Liver (tissue), 8 donors: ENCODE measurements at regions not wholly inside any gene's neighbourhood (a gene's known extent, or its start where the extent isn't known, plus 50 kb on each side); places are given as distances from the start of the nearest gene placed in this dataset.

ENCODE experiments used
- DNase-seq: peaks from one replicate; pipeline ENCODE4 v3.0.0-alpha.2; 2017; ENCODE audit warnings: low spot score
- H3K27ac ChIP-seq, 2 donors: one replicate each; pipeline ENCODE4 v1.7.0; 2013; ENCODE audit warnings: inconsistent platforms in 2 of 2, low read length in 2 of 2, control low read depth in 1 of 2, low read depth in 1 of 2, mild to moderate bottlenecking in 1 of 2
- H3K27me3 ChIP-seq, 4 donors: one replicate each; pipeline versions ENCODE4 v1.6.1 to v1.7.0; 2013; ENCODE audit warnings: low read length in 3 of 4, inconsistent platforms in 1 of 4, mild to moderate bottlenecking in 1 of 4, moderate library complexity in 1 of 4; ENCODE audit not compliant: control insufficient read depth in 4 of 4, insufficient read depth in 4 of 4
- H3K36me3 ChIP-seq, 4 donors: one replicate each; pipeline versions ENCODE4 v1.6.1 to v1.7.0; 2013; ENCODE audit warnings: low read length in 3 of 4, mild to moderate bottlenecking in 3 of 4, low read depth in 1 of 4, moderate library complexity in 1 of 4; ENCODE audit not compliant: control insufficient read depth in 4 of 4, insufficient read depth in 3 of 4
- H3K4me1 ChIP-seq, 4 donors: one replicate each; pipeline versions ENCODE4 v1.6.1 to v1.7.0; 2013; ENCODE audit warnings: low read length in 3 of 4, mild to moderate bottlenecking in 3 of 4, moderate library complexity in 1 of 4; ENCODE audit not compliant: control insufficient read depth in 4 of 4, insufficient read depth in 4 of 4
- H3K4me3 ChIP-seq, 3 donors: one replicate each; pipeline versions ENCODE4 v1.6.1 to v1.7.0; 2013; ENCODE audit warnings: low read length in 3 of 3, control low read depth in 1 of 3, low read depth in 1 of 3, mild to moderate bottlenecking in 1 of 3
- H3K9ac ChIP-seq, 2 donors: one replicate each; pipeline ENCODE4 v1.7.0; 2013; ENCODE audit warnings: low read length in 2 of 2, mild to moderate bottlenecking in 2 of 2, moderate library complexity in 2 of 2, control low read depth in 1 of 2, low read depth in 1 of 2
- H3K9me3 ChIP-seq, 4 donors: one replicate each; pipeline versions ENCODE4 v1.6.1 to v1.7.0; 2013; ENCODE audit warnings: low read length in 3 of 4; ENCODE audit not compliant: control insufficient read depth in 4 of 4
- EGR1 ChIP-seq, 2 donors: IDR thresholded peaks; 2 replicates each; pipeline ENCODE4 v1.6.1; 2016 to 2018; ENCODE audit warnings: antibody characterized with exemption in 2 of 2, low read depth in 2 of 2
- HNF4G ChIP-seq: IDR thresholded peaks from 2 replicates; pipeline ENCODE4 v1.6.1; 2016; ENCODE audit warnings: antibody characterized with exemption
- NR2F2 ChIP-seq: IDR thresholded peaks from 2 replicates; pipeline ENCODE4 v1.6.1; 2016; ENCODE audit warnings: antibody characterized with exemption
- RXRA ChIP-seq, 2 donors: IDR thresholded peaks; 2 replicates each; pipeline ENCODE4 v1.6.1; 2017 to 2018; ENCODE audit warnings: antibody characterized with exemption in 2 of 2, mild to moderate bottlenecking in 1 of 2
- SP1 ChIP-seq: IDR thresholded peaks from 2 replicates; pipeline ENCODE4 v1.6.1; 2018; ENCODE audit warnings: antibody characterized with exemption, mild to moderate bottlenecking
- YY1 ChIP-seq: IDR thresholded peaks from 2 replicates; pipeline ENCODE4 v1.6.1; 2016; ENCODE audit warnings: antibody characterized with exemption, mild to moderate bottlenecking
- WGBS: extraction: QIAGEN DNeasy Blood & Tissue Kit; methylation state at CpG from one replicate; pipeline ENCODE4 v1.1.7; 2013; 5-methylcytosine and 5-hydroxymethylcytosine counted together
- TF ChIP-seq, protein P1 (sequence below): fragments of 150-350 bp; IDR thresholded peaks from 2 replicates; pipeline ENCODE4 v1.5.1; 2017; ENCODE audit warnings: improper control_type of control experiment, low read depth, low read length; ENCODE audit not compliant: missing input control
- TF ChIP-seq, protein P2 (sequence below): IDR thresholded peaks from 2 replicates; pipeline ENCODE4 v1.6.1; 2016; ENCODE audit warnings: antibody characterized with exemption
- TF ChIP-seq, protein P3 (sequence below): IDR thresholded peaks from 2 replicates; pipeline ENCODE4 v1.6.1; 2016; ENCODE audit warnings: antibody characterized with exemption, mild to moderate bottlenecking
- donor health status: healthy.
- donor health status: healthy.
- donor health status: healthy.
- donor health status: healthy.
- donor health status: healthy.

DNA sequence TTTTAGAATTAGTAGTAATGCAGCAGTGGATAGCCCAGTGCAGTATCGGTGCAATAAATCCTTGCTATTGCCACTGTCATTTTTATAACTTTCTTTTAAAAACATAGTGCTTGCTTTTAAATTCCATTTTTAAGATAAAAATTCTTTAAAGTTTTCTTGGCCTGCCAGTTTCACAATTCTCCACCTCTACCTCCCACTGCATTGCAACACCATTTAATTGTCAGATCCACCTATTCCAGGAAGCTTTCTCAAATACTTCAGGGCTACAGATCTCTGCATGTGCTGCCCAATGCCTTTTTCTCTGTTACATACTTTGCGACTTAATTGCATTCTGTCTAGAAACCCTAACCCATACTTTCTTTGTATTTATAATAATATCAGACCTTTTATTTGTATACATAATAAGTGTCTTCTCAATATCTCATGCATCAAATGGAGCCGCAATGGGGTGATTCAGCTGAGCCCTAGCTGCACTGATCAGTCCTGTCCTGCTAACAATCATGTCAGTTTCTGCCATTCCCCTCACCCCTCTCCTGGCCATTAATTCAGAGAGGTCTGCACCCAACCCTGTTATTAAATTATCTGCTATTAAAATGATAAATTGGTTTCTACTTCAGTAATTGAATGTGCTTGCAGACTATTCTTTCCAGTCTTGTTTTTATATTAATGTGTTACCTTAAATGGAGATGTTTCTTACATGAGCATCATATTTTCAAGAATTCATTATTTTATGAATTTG lies 193.1 kb downstream of the SLIT2 start:
- Histone ChIP-seq H3K27me3 (no peaks in the 10 kb centered on the region), H3K4me1 (peaks cover 0 to 1% (median 0%) of the 10 kb centered on the region in 4 donors), H3K9me3 (no peaks in the 10 kb centered on the region), H3K9ac (no peak overlapping the region), H3K4me3 (no peak overlapping the region), H3K36me3 (no peaks in the 10 kb centered on the region), H3K27ac (no peak overlapping the region)
- WGBS: 92% methylated on average over 3 of the region's 3 CpGs
- no peak for DNase-seq
- no peak for TF ChIP-seq HNF4G
- TF ChIP-seq YY1: no peak
- TF ChIP-seq EGR1 (IDR thresholded peaks at IDR 0.05; ENCODE audit: low read depth in 2 of 2): no peak
- TF ChIP-seq SP1: no peak
- TF ChIP-seq, protein P1, sequence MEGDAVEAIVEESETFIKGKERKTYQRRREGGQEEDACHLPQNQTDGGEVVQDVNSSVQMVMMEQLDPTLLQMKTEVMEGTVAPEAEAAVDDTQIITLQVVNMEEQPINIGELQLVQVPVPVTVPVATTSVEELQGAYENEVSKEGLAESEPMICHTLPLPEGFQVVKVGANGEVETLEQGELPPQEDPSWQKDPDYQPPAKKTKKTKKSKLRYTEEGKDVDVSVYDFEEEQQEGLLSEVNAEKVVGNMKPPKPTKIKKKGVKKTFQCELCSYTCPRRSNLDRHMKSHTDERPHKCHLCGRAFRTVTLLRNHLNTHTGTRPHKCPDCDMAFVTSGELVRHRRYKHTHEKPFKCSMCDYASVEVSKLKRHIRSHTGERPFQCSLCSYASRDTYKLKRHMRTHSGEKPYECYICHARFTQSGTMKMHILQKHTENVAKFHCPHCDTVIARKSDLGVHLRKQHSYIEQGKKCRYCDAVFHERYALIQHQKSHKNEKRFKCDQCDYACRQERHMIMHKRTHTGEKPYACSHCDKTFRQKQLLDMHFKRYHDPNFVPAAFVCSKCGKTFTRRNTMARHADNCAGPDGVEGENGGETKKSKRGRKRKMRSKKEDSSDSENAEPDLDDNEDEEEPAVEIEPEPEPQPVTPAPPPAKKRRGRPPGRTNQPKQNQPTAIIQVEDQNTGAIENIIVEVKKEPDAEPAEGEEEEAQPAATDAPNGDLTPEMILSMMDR: no peak
- TF ChIP-seq, protein P2, sequence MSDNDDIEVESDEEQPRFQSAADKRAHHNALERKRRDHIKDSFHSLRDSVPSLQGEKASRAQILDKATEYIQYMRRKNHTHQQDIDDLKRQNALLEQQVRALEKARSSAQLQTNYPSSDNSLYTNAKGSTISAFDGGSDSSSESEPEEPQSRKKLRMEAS: no peak
- TF ChIP-seq RXRA (IDR thresholded peaks at IDR 0.05): no peak
- TF ChIP-seq, protein P3, sequence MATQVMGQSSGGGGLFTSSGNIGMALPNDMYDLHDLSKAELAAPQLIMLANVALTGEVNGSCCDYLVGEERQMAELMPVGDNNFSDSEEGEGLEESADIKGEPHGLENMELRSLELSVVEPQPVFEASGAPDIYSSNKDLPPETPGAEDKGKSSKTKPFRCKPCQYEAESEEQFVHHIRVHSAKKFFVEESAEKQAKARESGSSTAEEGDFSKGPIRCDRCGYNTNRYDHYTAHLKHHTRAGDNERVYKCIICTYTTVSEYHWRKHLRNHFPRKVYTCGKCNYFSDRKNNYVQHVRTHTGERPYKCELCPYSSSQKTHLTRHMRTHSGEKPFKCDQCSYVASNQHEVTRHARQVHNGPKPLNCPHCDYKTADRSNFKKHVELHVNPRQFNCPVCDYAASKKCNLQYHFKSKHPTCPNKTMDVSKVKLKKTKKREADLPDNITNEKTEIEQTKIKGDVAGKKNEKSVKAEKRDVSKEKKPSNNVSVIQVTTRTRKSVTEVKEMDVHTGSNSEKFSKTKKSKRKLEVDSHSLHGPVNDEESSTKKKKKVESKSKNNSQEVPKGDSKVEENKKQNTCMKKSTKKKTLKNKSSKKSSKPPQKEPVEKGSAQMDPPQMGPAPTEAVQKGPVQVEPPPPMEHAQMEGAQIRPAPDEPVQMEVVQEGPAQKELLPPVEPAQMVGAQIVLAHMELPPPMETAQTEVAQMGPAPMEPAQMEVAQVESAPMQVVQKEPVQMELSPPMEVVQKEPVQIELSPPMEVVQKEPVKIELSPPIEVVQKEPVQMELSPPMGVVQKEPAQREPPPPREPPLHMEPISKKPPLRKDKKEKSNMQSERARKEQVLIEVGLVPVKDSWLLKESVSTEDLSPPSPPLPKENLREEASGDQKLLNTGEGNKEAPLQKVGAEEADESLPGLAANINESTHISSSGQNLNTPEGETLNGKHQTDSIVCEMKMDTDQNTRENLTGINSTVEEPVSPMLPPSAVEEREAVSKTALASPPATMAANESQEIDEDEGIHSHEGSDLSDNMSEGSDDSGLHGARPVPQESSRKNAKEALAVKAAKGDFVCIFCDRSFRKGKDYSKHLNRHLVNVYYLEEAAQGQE: no peak

DNA sequence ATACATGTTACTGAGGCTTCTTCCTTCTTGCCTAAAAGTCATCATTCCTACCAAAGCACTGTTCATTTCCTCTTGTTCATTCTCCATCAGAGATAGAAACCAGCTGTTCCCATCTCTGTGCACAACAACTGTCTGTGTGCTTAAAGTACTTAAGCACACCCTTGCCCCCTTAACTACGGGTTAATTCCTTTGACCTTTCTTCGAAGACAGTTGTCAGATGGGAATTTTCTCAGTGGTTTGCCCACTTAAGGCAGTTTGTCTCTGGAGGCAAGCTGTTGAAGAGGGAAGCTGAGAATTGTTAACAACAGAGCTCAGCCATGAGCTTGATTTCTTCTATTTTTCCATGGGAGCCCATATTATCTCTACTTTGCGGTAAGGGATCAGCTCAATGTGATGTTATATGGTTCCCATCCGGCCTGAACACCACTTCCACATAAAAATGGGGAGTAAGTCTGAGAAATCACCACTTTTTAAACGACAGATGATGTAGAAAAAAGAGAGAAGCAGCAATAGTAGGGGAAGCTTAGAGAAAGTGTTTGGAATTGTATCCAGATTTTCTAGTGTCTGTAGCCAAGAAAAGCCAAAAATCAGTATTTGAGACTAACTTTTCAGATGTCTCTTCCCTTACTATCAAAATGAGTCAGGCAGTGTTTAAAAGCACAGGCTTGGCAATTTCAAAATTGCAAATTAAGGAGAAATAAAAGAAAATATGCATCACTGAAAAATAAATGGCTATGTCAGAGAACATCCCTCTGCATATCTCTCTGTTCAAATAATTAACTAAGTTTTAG lies 194.4 kb downstream of the SLIT2 start:
- Histone ChIP-seq H3K27me3 (no peaks in the 10 kb centered on the region), H3K9me3 (no peaks in the 10 kb centered on the region), H3K9ac (no peak overlapping the region), H3K4me1 (peaks cover 0 to 1% (median 0%) of the 10 kb centered on the region in 4 donors), H3K4me3 (no peak overlapping the region), H3K36me3 (no peaks in the 10 kb centered on the region), H3K27ac (no peak overlapping the region)
- TF ChIP-seq, protein P3: no peak
- peak; percentile 74 for TF ChIP-seq NR2F2
- 55% methylated on average over 5 of the region's 5 CpGs for WGBS
- no peak for DNase-seq
